Mesothelial cell of epicardium (in vitro differentiated cells): ENCODE measurements at regions not wholly inside any gene's neighbourhood (a gene's known extent, or its start where the extent isn't known, plus 50 kb on each side); places are given as distances from the start of the nearest gene placed in this dataset.

Experiments used
- DNase-seq, 2 experiments: peaks; one replicate each; pipeline ENCODE4 v3.0.0; 2021; ENCODE audit warnings: low spot score in 2 of 2; ENCODE audit not compliant: unreplicated experiment in 2 of 2
- H3K27ac Mint-ChIP-seq: 2 replicates; pipeline ENCODE4 v1.8.0; 2021; ENCODE audit warnings: mixed read lengths
- H3K27me3 Mint-ChIP-seq: 2 replicates; pipeline ENCODE4 v1.8.0; 2021; ENCODE audit warnings: low read depth, mixed read lengths
- H3K36me3 Mint-ChIP-seq: 2 replicates; pipeline ENCODE4 v1.8.0; 2021; ENCODE audit warnings: mixed read lengths
- H3K4me1 Mint-ChIP-seq: 2 replicates; pipeline ENCODE4 v1.8.0; 2021; ENCODE audit warnings: mixed read lengths
- H3K4me3 Mint-ChIP-seq: 2 replicates; pipeline ENCODE4 v1.8.0; 2021; ENCODE audit warnings: mild to moderate bottlenecking, moderate library complexity, mixed read lengths
- H3K9me3 Mint-ChIP-seq: 2 replicates; pipeline ENCODE4 v1.8.0; 2021; ENCODE audit warnings: mixed read lengths
- CTCF ChIP-seq: fragments of 200-600 bp; sonication (generic); IDR thresholded peaks from one replicate; pipeline ENCODE4 v1.5.0; 2021; ENCODE audit warnings: antibody characterized with exemption; ENCODE audit not compliant: unreplicated experiment

GRCh38 chr12:107468182-107468581 lies 217.4 kb upstream of the PWP1 start:
- Mint-ChIP-seq H3K27ac (no peak overlapping the region), H3K27me3 (peaks cover 11% of the 10 kb centered on the region), H3K9me3 (no peaks in the 10 kb centered on the region), H3K4me3 (no peak overlapping the region), H3K4me1 (no peaks in the 10 kb centered on the region), H3K36me3 (no peaks in the 10 kb centered on the region)
- no peak for TF ChIP-seq CTCF
- no peak for DNase-seq

- H3K4me1 Mint-ChIP-seq = no peaks in the 10 kb centered on the region
- no peaks in the 10 kb centered on the region for H3K36me3 Mint-ChIP-seq
These were observed 216.6 kb upstream of the PWP1 start for GRCh38 chr12:107469011-107469410.

GRCh38 chr12:107470645-107471044 lies 215.0 kb upstream of the PWP1 start:
- H3K4me1 Mint-ChIP-seq = no peaks in the 10 kb centered on the region
- no peak for DNase-seq
- no peak for TF ChIP-seq CTCF
- H3K27me3 Mint-ChIP-seq = peaks cover 24% of the 10 kb centered on the region
- H3K9me3 Mint-ChIP-seq = no peaks in the 10 kb centered on the region
- H3K36me3 Mint-ChIP-seq = no peaks in the 10 kb centered on the region
- no peak overlapping the region for H3K27ac Mint-ChIP-seq
- no peak overlapping the region for H3K4me3 Mint-ChIP-seq

More at GRCh38 chr12:107469011-107469410, 216.6 kb upstream of the PWP1 start:
- TF ChIP-seq CTCF = no peak
- H3K4me3 Mint-ChIP-seq = no peak overlapping the region
- DNase-seq = no peak
- H3K9me3 Mint-ChIP-seq = no peaks in the 10 kb centered on the region
- no peak overlapping the region for H3K27ac Mint-ChIP-seq
- peaks cover 12% of the 10 kb centered on the region for H3K27me3 Mint-ChIP-seq

- no peak overlapping the region for H3K4me3 Mint-ChIP-seq
- H3K27me3 Mint-ChIP-seq = peaks cover 24% of the 10 kb centered on the region
- H3K4me1 Mint-ChIP-seq = no peaks in the 10 kb centered on the region
- DNase-seq = no peak
- H3K9me3 Mint-ChIP-seq = no peaks in the 10 kb centered on the region
- TF ChIP-seq CTCF = no peak
- no peak overlapping the region for H3K27ac Mint-ChIP-seq
- no peaks in the 10 kb centered on the region for H3K36me3 Mint-ChIP-seq
These were observed 213.3 kb upstream of the PWP1 start for GRCh38 chr12:107472308-107472707.

- Mint-ChIP-seq H3K9me3 (no peaks in the 10 kb centered on the region), H3K4me1 (no peaks in the 10 kb centered on the region), H3K4me3 (no peak overlapping the region), H3K27me3 (peaks cover 27% of the 10 kb centered on the region), H3K36me3 (no peaks in the 10 kb centered on the region), H3K27ac (no peak overlapping the region)
- TF ChIP-seq CTCF = no peak
- no peak for DNase-seq
These were observed 211.5 kb upstream of the PWP1 start for GRCh38 chr12:107474099-107474498.
